HepG2 (cell line): ENCODE measurements at regions not wholly inside any gene's neighbourhood (a gene's known extent, or its start where the extent isn't known, plus 50 kb on each side); places are given as distances from the start of the nearest gene placed in this dataset.

Source experiments
- E2F1 ChIP-seq: sonication (generic); formaldehyde crosslinking; IDR thresholded peaks from 2 replicates; pipeline ENCODE4 v1.5.0; 2020; ENCODE audit warnings: missing genetic modification reagents
- PTBP1 ChIP-seq: fragments of 200-400 bp; formaldehyde crosslinking; IDR thresholded peaks from 2 replicates; pipeline ENCODE4 v1.6.1; 2018; ENCODE audit warnings: low read length, low read depth; ENCODE audit not compliant: poor library complexity, severe bottlenecking
- ZBTB21 ChIP-seq: sonication (generic); formaldehyde crosslinking; IDR thresholded peaks from 2 replicates; pipeline ENCODE4 v1.4.0; 2020; ENCODE audit warnings: missing genetic modification reagents
- ZNF546 ChIP-seq: sonication (generic); formaldehyde crosslinking; conservative IDR thresholded peaks from 2 replicates; pipeline ENCODE4 v1.8.1; 2023; ENCODE audit warnings: mild to moderate bottlenecking, missing genetic modification reagents

- TF ChIP-seq PTBP1, result no peak
- no peak for TF ChIP-seq ZBTB21
- no peak for TF ChIP-seq ZNF546 (CRISPR knock-in tag)
- no peak for TF ChIP-seq E2F1
These were observed 251.6 kb upstream of the NCKAP5 start for GRCh38 chr2:133819906-133820305.
